Epithelial cell of proximal tubule (primary cell): ENCODE measurements at regions not wholly inside any gene's neighbourhood (a gene's known extent, or its start where the extent isn't known, plus 50 kb on each side); places are given as distances from the start of the nearest gene placed in this dataset.

ENCODE experiments used
- DNase-seq: peaks from one replicate; pipeline ENCODE4 v3.0.0-alpha.2; 2011; ENCODE audit warnings: low read depth
- H3K4me3 ChIP-seq: 2 replicates; pipeline ENCODE4 v1.5.1; 2011; ENCODE audit warnings: low read depth, mild to moderate bottlenecking, low read length
- TF ChIP-seq, protein P1 (sequence below): conservative IDR thresholded peaks from 2 replicates; pipeline ENCODE4 v1.5.1; 2012; ENCODE audit warnings: low read depth, mild to moderate bottlenecking, low read length

DNA sequence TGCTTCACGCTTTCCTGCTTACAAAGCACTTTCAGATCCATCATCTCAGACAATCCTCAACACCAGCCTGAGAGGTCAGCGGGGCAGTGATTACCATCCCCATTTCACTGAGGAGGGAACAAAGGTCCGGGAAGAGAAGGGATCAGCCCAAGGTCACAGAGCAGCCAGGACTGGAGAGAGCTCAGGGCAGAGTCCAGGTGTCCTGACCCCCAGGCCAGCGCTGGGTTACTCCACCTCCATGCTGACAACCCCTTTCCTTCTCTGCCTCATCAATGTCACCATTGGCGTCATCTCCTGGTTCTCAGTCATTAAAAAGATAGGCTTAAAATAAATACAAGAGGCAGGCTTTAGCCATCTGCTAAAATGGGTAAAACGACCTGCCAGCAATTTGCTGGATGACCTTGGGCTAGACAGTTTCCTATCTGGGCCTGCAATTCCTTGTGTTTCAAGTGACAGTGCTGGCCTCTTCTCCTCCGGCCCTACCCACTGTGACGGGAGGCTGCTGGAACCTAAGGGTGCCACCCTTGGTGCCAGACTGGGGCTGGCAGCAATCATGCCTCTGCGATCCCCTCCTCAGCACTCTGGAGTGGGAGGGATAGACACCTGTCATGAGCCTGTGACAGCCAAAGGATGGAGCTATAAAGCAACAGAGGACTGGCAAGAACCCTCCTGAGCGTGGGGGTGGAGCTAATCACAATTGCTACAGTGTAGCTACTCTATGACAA, 79.5 kb upstream of the CCL1 start:
- H3K4me3 ChIP-seq: no peak overlapping the region
- TF ChIP-seq, protein P1, sequence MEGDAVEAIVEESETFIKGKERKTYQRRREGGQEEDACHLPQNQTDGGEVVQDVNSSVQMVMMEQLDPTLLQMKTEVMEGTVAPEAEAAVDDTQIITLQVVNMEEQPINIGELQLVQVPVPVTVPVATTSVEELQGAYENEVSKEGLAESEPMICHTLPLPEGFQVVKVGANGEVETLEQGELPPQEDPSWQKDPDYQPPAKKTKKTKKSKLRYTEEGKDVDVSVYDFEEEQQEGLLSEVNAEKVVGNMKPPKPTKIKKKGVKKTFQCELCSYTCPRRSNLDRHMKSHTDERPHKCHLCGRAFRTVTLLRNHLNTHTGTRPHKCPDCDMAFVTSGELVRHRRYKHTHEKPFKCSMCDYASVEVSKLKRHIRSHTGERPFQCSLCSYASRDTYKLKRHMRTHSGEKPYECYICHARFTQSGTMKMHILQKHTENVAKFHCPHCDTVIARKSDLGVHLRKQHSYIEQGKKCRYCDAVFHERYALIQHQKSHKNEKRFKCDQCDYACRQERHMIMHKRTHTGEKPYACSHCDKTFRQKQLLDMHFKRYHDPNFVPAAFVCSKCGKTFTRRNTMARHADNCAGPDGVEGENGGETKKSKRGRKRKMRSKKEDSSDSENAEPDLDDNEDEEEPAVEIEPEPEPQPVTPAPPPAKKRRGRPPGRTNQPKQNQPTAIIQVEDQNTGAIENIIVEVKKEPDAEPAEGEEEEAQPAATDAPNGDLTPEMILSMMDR: no peak
- no peak for DNase-seq

DNA sequence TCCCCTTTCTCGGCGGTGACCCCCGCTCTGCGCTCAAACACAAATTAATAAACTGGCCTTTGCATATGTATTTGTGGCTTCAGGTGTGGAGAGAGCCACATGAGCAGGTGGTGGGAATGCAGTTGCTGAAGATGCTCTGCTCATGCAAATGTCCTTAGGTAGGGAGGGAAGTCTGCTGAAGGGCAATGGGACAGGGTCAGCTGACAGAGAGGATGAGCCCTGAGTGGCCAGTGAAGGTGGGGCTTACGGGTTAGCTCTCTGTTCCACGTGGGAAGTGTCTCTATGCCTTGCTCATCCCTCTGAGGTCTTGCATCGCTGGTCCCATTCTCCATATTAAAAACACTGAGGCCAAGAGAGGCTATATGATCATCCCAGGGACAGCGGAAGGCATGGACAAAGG, 74.2 kb upstream of the CCL1 start:
- no peak overlapping the region for H3K4me3 ChIP-seq
- TF ChIP-seq, protein P1: no peak
- no peak for DNase-seq

DNA sequence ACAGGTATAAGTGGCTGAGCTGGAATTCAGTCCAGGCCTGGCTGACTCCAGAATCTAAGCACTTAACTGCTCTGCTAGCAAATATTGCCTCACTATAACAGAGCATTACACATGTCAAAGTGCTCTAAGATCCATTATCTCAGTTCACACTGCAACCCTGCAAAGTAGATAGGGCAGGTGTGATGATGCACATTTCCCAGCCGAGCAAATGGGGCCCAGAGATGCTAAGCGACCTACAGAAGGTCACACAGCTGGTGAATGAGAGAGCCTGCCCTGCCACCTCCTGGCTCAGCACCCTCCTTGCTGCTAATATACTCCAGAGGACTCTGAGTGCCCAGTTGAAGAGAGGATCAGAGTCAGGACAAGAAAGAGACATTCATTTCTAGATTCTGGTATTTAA, 73.6 kb upstream of the CCL1 start:
- no peak overlapping the region for H3K4me3 ChIP-seq
- DNase-seq: no peak
- TF ChIP-seq, protein P1: no peak

DNA sequence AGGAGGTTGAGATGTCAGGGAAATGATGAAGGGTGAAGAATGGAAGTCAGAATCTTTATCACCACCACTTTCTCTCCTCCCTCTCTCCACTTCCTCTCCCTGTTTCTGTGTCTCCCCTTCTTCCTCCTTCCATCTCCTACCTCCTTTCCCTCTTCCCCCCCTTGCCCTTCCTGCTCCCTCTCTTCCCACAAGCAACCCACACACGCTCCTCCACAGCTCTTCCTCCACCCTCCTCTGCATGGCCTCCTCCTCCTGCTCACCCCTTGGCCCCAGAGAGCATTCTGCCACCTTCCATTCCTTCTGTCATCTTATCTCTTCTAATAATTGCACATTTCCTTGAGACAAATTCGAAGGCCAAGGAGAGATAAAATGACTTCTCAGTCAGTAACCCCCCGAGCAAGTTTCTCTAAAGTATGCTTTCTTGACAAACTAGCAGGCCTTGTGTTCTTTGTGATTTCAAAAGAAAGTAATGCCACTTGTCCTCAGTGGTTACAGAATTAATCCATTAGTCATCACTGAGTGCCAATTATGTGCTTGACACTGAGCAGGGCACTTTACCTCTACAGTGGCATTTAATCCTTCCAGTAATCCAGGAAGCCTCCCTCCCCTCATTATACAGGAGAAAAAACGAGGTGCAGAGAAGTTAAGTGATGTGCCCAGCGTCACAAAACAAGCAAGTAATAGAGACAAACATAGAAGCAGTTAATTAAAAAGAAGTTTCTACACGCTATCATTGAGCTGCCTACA, 72.3 kb upstream of the CCL1 start:
- no peak overlapping the region for H3K4me3 ChIP-seq
- TF ChIP-seq, protein P1: no peak
- DNase-seq: no peak

DNA sequence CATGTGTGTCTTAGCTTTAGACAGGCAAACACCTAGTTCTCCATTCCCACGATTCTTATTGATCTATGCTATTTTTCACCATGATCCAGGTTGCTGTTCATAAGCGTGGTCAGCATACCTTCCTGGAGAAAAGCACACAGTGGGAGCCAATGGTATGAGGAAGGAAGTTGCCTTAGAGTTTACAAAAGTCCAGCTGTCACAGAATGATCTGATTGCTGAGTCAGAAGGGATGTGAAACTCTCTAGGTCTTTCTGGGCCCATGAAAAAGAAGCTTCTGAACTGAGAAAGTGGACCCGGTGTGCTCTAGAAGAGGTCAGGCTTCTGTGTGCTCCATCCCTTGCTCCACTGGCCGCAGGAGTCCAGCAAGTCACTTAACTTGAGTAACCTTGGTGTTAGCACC, 71.0 kb upstream of the CCL1 start:
- H3K4me3 ChIP-seq: no peak overlapping the region
- TF ChIP-seq, protein P1: no peak
- no peak for DNase-seq

DNA sequence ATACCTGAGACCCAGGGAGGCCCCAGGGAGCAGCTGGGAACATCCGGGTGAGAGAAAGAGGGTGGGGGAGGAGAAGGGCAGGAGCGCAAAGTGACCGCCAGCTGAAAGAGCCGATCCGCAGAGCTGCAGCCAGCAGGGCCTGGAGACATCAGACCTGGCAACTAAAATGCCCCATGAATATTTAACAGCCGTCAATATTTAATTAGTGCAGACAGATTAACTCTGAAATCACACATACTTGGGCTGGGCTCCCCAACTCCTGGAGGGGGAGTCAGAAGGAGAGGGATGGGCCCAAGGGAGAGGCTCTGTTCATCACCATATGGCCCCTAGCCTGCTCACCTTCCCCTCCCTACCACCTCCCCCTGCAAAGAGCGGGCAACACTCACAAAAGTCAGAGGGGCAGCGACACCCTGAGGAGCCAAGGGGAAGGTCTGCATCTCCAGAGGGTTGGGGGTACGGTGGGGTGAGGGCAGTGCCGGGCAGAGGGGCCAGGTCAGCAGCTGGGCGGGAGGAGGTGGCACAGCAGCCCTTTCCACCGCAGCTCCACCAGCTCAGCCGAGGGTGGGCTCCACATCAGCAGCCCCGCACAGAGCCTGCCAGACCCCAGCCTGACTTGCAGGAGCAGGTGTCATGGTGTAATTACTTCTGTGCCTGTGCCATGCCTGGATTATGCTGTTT, 61.9 kb upstream of the CCL1 start:
- no peak overlapping the region for H3K4me3 ChIP-seq
- TF ChIP-seq, protein P1: no peak
- no peak for DNase-seq
